ENCODE measurements at regions not wholly inside any gene's neighbourhood (a gene's known extent, or its start where the extent isn't known, plus 50 kb on each side); places are given as distances from the start of the nearest gene placed in this dataset.

- no peak for TF ChIP-seq CTCF (IDR thresholded peaks at IDR 0.05 in 8 of 11, conservative IDR thresholded peaks at IDR 0.05 in 3 of 11)
- TF ChIP-seq POLR2AphosphoS5 (IDR thresholded peaks at IDR 0.05), result no peak
Observed at GRCh38 chr6:12537389-12537788, 179.2 kb upstream of the PHACTR1 start.

Measured in spleen (tissue), 7 donors.